Keratinocyte (primary cell): ENCODE measurements at regions not wholly inside any gene's neighbourhood (a gene's known extent, or its start where the extent isn't known, plus 50 kb on each side); places are given as distances from the start of the nearest gene placed in this dataset.

ENCODE experiments used
- CTCF ChIP-seq, 3 experiments: IDR thresholded peaks in 1 of 3; conservative IDR thresholded peaks in 1 of 3; optimal IDR thresholded peaks in 1 of 3; 2 replicates in 2 of 3; 3 replicates in 1 of 3; pipeline versions ENCODE3 to v1.5.1; 2011; ENCODE audit warnings: low read length in 3 of 3, mild to moderate bottlenecking in 3 of 3, moderate library complexity in 2 of 3, control low read depth in 1 of 3, inconsistent platforms in 1 of 3; ENCODE audit not compliant: insufficient read depth in 2 of 3; ENCODE audit errors: extremely low read depth in 1 of 3
- EZH2 ChIP-seq: IDR thresholded peaks from one replicate; pipeline ENCODE4 v1.6.1; 2012; ENCODE audit warnings: inconsistent platforms, mild to moderate bottlenecking, low read length, moderate library complexity

- TF ChIP-seq CTCF (optimal IDR thresholded peaks at IDR 0.05 in 1 of 3, IDR thresholded peaks at IDR 0.05 in 1 of 3, conservative IDR thresholded peaks at IDR 0.05 in 1 of 3; ENCODE audit: extremely low read depth in 1 of 3, insufficient read depth in 2 of 3, low read length in 3 of 3) (no peak), EZH2 (no peak)
These were observed 901.4 kb downstream of the EFNB2 start for GRCh38 chr13:105634059-105634458.
